GM19025 (cell line): ENCODE measurements at regions not wholly inside any gene's neighbourhood (a gene's known extent, or its start where the extent isn't known, plus 50 kb on each side); places are given as distances from the start of the nearest gene placed in this dataset.
A peak's percentile ranks its signal among the peaks of the same experiment; 100 is the strongest.

Experiments used
- ATAC-seq: cut with Tn5 transposase; IDR thresholded peaks from one replicate; pipeline ENCODE4 v1.9.1; 2021; ENCODE audit warnings: mild to moderate bottlenecking, low read depth, moderate library complexity; ENCODE audit not compliant: unreplicated experiment

GRCh38 chr3:117150628-117151027, 441.0 kb downstream of the TUSC7 start:
- no peak for ATAC-seq

- no peak for ATAC-seq
These were observed 450.6 kb downstream of the TUSC7 start for GRCh38 chr3:117160176-117160575.

DNA sequence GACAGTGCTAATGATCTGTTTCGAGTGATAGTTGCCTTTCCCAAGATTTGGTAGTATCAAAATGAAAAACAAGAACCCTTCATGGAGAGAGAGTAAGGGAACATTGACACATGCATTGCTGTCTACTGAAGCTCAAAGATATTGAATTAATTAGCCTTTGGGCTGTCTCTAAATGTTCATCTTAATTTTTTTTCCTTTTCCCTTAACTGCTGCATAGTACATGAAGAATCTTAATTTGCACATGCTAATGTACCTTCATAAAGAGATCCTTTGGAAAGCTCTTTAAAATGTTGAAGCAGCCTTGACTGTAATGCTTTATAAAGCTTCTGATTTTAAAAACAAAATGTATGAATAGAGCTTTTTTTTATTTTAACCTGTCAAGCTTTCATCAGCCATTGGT, 452.2 kb downstream of the TUSC7 start:
- ATAC-seq: no peak

- ATAC-seq: no peak
These were observed 455.6 kb downstream of the TUSC7 start for GRCh38 chr3:117165176-117165575.

- no peak for ATAC-seq
These were observed 456.0 kb downstream of the TUSC7 start for GRCh38 chr3:117165601-117166051.

DNA sequence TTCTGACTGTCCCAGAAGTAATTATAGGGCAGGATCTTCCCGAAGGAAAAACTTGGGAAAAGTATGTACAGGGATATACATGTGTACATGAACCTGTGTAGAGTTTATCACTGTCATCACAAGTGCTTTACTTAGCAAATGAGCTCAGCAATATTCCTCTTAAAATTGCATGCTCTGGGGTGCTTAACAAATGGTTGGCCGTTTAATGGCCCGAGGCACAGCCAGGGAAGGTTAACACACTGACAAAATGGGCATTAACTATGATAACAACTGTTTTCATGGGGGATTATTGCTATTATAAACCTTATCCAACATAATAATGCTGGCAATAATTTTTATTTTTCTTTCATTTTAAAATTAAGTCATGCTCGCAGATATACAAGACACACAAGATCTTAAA, 459.3 kb downstream of the TUSC7 start:
- no peak for ATAC-seq

GRCh38 chr3:117170094-117170493, 460.5 kb downstream of the TUSC7 start:
- no peak for ATAC-seq

DNA sequence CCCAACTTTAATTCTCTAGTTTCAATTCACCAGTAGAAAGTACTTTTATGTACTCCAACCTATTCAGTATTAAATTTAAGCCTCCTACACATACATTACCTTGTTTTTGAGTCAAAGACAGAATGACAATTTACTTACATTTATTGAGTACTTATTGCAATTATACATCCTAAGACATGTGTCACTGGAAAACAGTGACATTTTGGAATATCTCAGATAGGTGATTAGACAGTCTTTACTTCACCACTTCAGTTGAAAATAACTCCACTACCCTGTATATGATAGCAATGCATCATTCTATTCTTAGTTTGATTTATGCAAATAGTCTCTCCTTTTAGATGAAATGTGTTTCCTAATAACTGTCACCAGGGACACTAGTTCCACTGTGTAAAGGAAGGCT, 461.5 kb downstream of the TUSC7 start:
- no peak for ATAC-seq

DNA sequence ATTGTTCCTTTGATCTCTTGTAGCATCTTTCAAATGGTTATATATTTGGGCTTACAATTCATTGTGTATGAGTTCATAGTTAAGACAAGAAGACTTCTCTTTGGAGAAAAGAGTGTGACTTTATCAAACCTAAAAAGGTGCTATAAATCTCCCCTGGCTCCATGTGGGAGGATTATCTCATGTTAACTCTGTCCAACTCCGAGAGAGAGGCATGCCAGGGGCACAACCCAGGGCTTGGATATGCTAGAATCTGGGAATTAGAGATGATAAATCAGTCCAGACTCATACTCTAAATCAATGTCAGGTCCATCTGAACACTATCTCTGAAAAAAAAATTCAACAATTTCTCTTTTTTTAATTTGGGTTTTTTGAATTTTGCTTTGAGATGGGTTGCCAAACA, 462.8 kb downstream of the TUSC7 start:
- ATAC-seq: no peak

DNA sequence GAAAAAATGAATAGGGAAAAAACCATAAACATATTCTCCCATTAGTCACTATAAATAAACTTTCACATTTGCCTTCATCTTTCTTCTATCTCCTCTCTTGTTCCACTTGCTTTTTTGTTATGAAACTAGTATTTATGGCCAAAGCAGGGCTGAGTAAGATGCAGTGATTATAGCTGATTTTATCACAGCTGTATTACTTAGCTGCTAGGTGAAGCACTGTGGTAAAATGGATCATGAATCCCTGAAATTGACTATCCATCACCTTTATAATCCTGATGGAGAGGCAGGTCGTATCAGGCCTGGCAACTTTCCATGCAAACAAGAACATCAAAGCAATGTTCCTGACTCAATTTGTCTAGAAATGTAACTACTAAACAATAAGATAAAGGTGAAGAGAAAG, 471.6 kb downstream of the TUSC7 start:
- no peak for ATAC-seq

DNA sequence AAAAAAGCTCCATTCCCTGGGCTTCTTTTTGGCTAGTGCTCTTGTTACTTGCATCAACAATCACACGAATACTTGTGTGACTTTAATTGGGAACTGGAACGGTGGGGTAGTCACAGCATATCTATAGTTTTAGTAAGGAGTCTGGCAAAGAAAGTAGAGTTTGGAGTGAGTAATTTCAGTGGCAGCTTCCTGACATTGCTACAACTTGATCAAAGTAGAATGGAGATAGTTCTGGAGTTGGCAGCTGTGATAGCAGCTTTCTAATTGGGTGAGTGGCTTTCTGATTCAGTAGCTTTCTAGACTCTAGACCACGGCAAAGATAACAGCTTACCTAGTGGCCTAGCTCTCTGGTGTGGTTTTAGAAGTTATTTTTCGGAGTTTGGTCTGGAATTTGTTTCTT, 475.0 kb downstream of the TUSC7 start:
- ATAC-seq: no peak

- no peak for ATAC-seq
These were observed 481.7 kb downstream of the TUSC7 start for GRCh38 chr3:117191245-117191644.

DNA sequence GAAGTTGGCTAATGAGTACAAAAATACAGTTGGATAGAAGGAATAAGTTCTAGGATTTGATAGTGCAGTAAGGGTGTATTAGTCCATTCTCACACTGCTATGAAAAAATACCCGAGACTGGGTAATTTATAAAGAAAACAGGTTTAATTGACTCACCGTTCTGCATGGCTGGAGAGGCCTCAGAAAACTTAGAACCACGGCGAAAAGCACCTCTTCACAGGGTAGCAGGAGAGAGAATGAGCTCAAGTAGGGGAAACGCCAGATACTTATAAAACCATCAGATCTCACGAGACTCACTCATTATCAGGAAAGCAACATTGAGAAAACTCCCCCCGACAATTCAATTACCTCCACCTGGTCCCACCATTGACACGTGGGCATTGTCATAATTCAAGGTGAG, 483.3 kb downstream of the TUSC7 start:
- ATAC-seq: no peak

DNA sequence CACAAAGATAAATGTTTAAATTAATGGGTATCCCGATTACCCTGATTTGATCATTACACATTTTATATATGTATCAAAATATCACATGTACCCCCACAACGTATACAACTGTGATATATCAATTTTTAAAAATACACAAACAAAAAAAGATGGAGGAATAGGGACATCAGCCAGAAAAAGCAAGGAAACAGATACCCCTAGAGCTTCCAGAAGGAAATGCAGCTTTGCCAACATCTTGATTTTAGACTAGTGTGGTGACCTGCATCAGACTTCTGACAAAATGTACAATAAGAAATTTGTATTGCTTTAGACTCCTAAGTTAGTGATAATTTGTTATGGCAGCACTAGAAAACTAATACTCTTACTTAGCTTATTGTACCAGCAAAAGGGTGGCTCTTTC, 483.8 kb downstream of the TUSC7 start:
- no peak for ATAC-seq

- ATAC-seq: no peak
These were observed 485.5 kb downstream of the TUSC7 start for GRCh38 chr3:117195034-117195433.

- ATAC-seq: no peak
These were observed 491.4 kb downstream of the TUSC7 start for GRCh38 chr3:117200962-117201361.

DNA sequence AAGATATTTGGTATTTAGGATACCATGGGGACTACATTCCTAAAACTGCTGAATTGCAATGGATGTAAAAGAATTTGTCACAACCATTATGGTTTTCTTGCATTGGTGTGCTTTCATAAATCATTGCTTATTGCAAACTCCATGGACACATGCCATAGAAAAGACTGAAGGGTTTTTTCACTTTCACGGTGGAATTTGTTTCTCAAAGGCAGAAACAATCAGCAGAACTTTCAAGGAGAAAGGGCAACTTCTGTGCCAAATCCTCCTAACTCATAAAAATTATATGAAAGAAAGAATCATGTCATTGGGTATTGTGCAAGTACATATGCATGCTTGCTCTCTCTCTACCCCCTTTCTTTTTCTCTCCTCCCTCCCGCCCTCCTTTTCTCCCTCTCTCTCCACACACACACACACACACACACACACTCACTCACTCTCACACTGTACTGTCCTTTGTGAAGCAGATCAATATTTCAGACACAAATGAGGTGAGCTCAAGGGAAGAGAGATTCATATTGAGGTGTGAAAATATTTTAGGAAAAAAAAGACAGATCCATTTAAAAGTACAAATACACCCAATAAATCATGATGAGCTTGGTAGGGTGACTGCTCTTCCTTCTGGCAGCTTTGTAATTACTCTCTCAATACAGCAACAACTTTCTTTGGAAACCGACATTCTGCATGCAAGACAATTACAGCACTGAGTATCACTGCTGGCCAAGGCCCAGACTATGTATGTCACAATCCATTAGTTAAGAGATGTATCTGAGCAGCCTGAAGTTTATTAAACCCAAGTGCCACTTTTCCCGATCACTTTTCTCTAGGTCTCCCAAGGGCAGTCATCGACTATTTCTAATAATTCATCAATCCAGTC, 492.6 kb downstream of the TUSC7 start:
- no peak for ATAC-seq

DNA sequence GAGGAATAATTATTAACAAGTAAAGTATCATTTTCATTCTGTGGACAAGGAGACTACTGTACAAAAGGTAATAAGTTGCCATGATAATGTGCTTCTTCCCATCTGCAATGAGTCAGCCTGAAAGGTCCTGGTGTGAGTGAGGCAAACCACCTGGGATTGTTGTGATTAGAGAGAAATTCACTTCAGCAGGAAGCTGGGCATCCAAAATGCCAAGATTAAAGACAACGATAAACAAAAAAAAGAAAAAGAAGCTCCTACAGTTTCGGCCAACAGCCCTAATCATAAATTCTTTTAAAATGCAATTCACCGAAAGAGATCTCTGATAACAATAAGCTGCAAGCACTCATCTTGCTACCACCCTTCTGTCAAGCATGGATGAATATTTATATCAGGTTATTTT, 507.8 kb downstream of the TUSC7 start:
- ATAC-seq: peak; percentile 62

DNA sequence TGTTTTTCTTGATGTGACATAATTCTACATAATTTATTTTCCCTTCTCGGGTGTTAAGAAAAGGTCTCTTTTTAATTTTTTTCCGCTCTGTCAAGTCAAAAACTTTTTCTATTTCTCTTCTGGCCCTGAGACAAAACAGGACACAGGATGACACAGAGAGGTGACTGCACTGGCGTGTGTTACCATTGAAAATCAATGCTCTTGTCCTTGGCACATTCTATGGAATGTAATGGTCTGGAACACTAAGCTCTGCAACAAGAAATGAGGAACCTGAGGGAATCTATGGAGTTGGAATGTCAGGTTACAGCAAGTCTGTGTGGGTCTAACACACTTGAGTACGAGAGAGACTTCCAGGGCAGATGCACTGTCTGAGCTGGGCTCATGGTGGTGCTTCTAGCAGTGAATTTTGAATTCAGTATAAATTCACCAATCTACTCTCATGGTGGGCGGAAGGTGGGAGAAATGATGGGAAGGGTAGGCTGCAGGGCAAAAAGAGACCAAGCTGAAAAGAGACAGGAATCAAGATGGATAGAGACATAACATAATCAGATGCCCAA, 508.3 kb downstream of the TUSC7 start:
- ATAC-seq: no peak

- ATAC-seq: no peak
These were observed 509.1 kb downstream of the TUSC7 start for GRCh38 chr3:117218641-117219048.

GRCh38 chr3:117219296-117219695, 509.7 kb downstream of the TUSC7 start:
- ATAC-seq: no peak

DNA sequence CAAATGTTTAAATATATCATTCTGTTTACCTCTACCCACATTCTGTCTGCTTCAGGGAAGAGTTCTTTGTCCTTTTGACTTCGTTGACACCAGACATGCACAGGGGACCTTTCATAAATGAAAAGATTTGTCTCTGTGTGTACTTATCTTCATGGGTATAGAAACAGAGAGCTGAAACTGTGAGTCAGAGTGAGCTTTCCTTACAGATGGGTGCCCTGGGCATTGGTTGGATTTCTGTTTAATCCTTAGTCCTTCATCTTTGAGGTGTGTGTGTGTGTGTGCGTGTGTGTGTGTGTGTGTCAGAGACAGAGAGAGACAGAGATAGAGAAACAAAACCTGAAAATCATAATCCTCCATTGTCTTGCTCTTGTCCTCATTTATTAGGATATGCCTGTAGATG, 517.4 kb downstream of the TUSC7 start:
- ATAC-seq: peak; percentile 63
